ENCODE measurements at regions not wholly inside any gene's neighbourhood (a gene's known extent, or its start where the extent isn't known, plus 50 kb on each side); places are given as distances from the start of the nearest gene placed in this dataset.

- no peak overlapping the region for H3K4me3 ChIP-seq (ENCODE audit: low read length)
- no peaks in the 10 kb centered on the region for H4K20me1 ChIP-seq (ENCODE audit: insufficient read depth, low read length)
- TF ChIP-seq CTCF (IDR thresholded peaks at IDR 0.05; ENCODE audit: low read length) (no peak), EZH2phosphoT487 (IDR thresholded peaks at IDR 0.05; ENCODE audit: low read length) (no peak), EZH2 (optimal IDR thresholded peaks at IDR 0.05; ENCODE audit: low read depth, low read length) (no peak)
- no peaks in the 10 kb centered on the region for H3K9me3 ChIP-seq (replicated peaks; ENCODE audit: insufficient read depth, low read length)
- no peak overlapping the region for H3K27ac ChIP-seq (ENCODE audit: low read length)
- H3K9me2 ChIP-seq (replicated peaks; ENCODE audit: insufficient read depth, low read length) = no peaks in the 10 kb centered on the region
- H3K79me2 ChIP-seq (ENCODE audit: low read length) = no peaks in the 10 kb centered on the region
- H3K36me3 ChIP-seq (replicated peaks; ENCODE audit: insufficient read depth, low read length) = no peaks in the 10 kb centered on the region
- H2AFZ ChIP-seq (ENCODE audit: low read length) = no peak overlapping the region
- H3F3A ChIP-seq (ENCODE audit: insufficient read depth, low read length) = no peaks in the 10 kb centered on the region
- no peak overlapping the region for H3K4me2 ChIP-seq (ENCODE audit: low read depth, low read length)
- no peak overlapping the region for H3K9ac ChIP-seq (ENCODE audit: low read length)
- H3K4me1 ChIP-seq (ENCODE audit: low read length) = no peaks in the 10 kb centered on the region
- DNase-seq = no peak
- H3K27me3 ChIP-seq (replicated peaks; ENCODE audit: insufficient read depth, low read length) = no peaks in the 10 kb centered on the region
Observed at GRCh38 chr2:194424683-194425209, 1232.3 kb upstream of the SLC39A10 start.

- no peaks in the 10 kb centered on the region; the same call in 1 of the 2 replicates for H3K9me2 ChIP-seq (replicated peaks; ENCODE audit: insufficient read depth, low read length)
- H3K79me2 ChIP-seq (ENCODE audit: low read length) = no peaks in the 10 kb centered on the region
- H3K9ac ChIP-seq (ENCODE audit: low read length) = no peak overlapping the region
- H4K20me1 ChIP-seq (ENCODE audit: insufficient read depth, low read length) = no peaks in the 10 kb centered on the region
- H3K27ac ChIP-seq (ENCODE audit: low read length) = no peak overlapping the region
- TF ChIP-seq CTCF (IDR thresholded peaks at IDR 0.05; ENCODE audit: low read length) (no peak), EZH2phosphoT487 (IDR thresholded peaks at IDR 0.05; ENCODE audit: low read length) (no peak), EZH2 (optimal IDR thresholded peaks at IDR 0.05; ENCODE audit: low read depth, low read length) (no peak)
- no peaks in the 10 kb centered on the region for H3F3A ChIP-seq (ENCODE audit: insufficient read depth, low read length)
- H3K9me3 ChIP-seq (replicated peaks; ENCODE audit: insufficient read depth, low read length) = no peaks in the 10 kb centered on the region
- no peaks in the 10 kb centered on the region for H3K36me3 ChIP-seq (replicated peaks; ENCODE audit: insufficient read depth, low read length)
- H2AFZ ChIP-seq (ENCODE audit: low read length) = no peak overlapping the region
- no peak overlapping the region for H3K4me3 ChIP-seq (ENCODE audit: low read length)
- DNase-seq = no peak
- no peaks in the 10 kb centered on the region for H3K4me1 ChIP-seq (ENCODE audit: low read length)
- no peak overlapping the region for H3K4me2 ChIP-seq (ENCODE audit: low read depth, low read length)
- no peaks in the 10 kb centered on the region for H3K27me3 ChIP-seq (replicated peaks; ENCODE audit: insufficient read depth, low read length)
Observed at GRCh38 chr2:194411221-194411620, 1245.8 kb upstream of the SLC39A10 start.

DNA sequence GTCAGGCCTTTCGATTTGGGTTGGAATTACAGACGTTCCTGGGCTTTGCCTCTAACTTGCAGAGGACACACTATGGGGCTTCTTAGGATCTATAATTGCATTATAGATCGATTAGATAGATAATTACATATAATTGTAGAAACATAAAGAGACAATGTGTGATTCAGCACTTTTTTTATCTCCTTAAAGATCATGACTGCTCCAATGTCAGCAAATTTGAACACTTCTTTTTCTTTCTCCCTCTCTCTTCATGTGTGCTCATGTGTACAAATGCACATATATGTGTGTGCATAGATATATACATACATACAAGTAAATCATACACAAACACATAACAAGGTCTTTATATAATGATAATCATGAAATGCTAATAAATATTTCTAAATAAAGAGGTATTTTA is 1261.2 kb upstream of the SLC39A10 start:
- Histone ChIP-seq H3K9me3 (replicated peaks; ENCODE audit: insufficient read depth, low read length) (no peaks in the 10 kb centered on the region), H3K27me3 (replicated peaks; ENCODE audit: insufficient read depth, low read length) (no peaks in the 10 kb centered on the region), H3F3A (ENCODE audit: insufficient read depth, low read length) (no peaks in the 10 kb centered on the region), H2AFZ (ENCODE audit: low read length) (no peak overlapping the region), H3K79me2 (ENCODE audit: low read length) (no peaks in the 10 kb centered on the region), H3K9ac (ENCODE audit: low read length) (no peak overlapping the region), H3K36me3 (replicated peaks; ENCODE audit: insufficient read depth, low read length) (no peaks in the 10 kb centered on the region), H4K20me1 (ENCODE audit: insufficient read depth, low read length) (no peaks in the 10 kb centered on the region), H3K4me2 (ENCODE audit: low read depth, low read length) (no peak overlapping the region), H3K9me2 (replicated peaks; ENCODE audit: insufficient read depth, low read length) (no peaks in the 10 kb centered on the region), H3K27ac (ENCODE audit: low read length) (no peak overlapping the region), H3K4me3 (ENCODE audit: low read length) (no peak overlapping the region), H3K4me1 (ENCODE audit: low read length) (no peaks in the 10 kb centered on the region)
- TF ChIP-seq CTCF (IDR thresholded peaks at IDR 0.05; ENCODE audit: low read length) (no peak), EZH2phosphoT487 (IDR thresholded peaks at IDR 0.05; ENCODE audit: low read length) (no peak), EZH2 (optimal IDR thresholded peaks at IDR 0.05; ENCODE audit: low read depth, low read length) (no peak)
- DNase-seq = no peak
